ENCODE measurements at regions not wholly inside any gene's neighbourhood (a gene's known extent, or its start where the extent isn't known, plus 50 kb on each side); places are given as distances from the start of the nearest gene placed in this dataset.

DNA sequence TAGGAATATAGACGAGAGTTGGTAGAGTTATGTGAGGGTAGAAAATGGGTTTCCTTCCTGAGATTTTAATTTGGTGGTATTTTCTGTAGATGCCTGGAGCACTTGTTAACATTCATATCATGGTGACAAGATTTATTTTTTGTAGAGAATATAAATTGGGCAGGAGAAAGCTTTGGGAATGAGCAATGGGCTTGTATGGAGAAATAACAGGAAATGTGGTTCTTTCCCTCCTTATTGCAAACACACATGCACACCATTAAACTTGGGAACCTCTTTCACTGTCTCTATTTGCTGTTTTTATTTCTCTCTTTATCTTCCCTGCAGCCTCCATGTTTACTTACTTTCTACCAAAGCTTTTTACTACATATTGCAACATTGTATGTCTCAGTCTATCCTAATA, 1653.6 kb downstream of the OLFM4 start:
- TF ChIP-seq, protein P1, sequence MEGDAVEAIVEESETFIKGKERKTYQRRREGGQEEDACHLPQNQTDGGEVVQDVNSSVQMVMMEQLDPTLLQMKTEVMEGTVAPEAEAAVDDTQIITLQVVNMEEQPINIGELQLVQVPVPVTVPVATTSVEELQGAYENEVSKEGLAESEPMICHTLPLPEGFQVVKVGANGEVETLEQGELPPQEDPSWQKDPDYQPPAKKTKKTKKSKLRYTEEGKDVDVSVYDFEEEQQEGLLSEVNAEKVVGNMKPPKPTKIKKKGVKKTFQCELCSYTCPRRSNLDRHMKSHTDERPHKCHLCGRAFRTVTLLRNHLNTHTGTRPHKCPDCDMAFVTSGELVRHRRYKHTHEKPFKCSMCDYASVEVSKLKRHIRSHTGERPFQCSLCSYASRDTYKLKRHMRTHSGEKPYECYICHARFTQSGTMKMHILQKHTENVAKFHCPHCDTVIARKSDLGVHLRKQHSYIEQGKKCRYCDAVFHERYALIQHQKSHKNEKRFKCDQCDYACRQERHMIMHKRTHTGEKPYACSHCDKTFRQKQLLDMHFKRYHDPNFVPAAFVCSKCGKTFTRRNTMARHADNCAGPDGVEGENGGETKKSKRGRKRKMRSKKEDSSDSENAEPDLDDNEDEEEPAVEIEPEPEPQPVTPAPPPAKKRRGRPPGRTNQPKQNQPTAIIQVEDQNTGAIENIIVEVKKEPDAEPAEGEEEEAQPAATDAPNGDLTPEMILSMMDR (IDR thresholded peaks at IDR 0.05) = no peak
- no peak for TF ChIP-seq POLR2A (IDR thresholded peaks at IDR 0.05)
